ENCODE measurements at regions not wholly inside any gene's neighbourhood (a gene's known extent, or its start where the extent isn't known, plus 50 kb on each side); places are given as distances from the start of the nearest gene placed in this dataset.

- TF ChIP-seq POLR2AphosphoS5 (IDR thresholded peaks at IDR 0.05; ENCODE audit: low read depth, low read length) (no peak), TAF1 (IDR thresholded peaks at IDR 0.05; ENCODE audit: borderline replicate concordance, insufficient read depth, low read length) (no peak), SIN3A (IDR thresholded peaks at IDR 0.05; ENCODE audit: borderline replicate concordance, insufficient read depth, low read length) (no peak), FOXP2 (optimal IDR thresholded peaks at IDR 0.05; ENCODE audit: borderline replicate concordance, extremely low read depth, extremely low read length, insufficient read depth) (no peak), REST (IDR thresholded peaks at IDR 0.05; ENCODE audit: insufficient read depth in 1 of 2, low read depth in 2 of 2, low read length in 2 of 2) (no peak)
These were observed 170.5 kb upstream of the RBM19 start for GRCh38 chr12:114136631-114137030.

GRCh38 chr12:114134922-114135321, 168.8 kb upstream of the RBM19 start:
- no peak for TF ChIP-seq FOXP2 (optimal IDR thresholded peaks at IDR 0.05; ENCODE audit: borderline replicate concordance, extremely low read depth, extremely low read length, insufficient read depth)
- TF ChIP-seq SIN3A (IDR thresholded peaks at IDR 0.05; ENCODE audit: borderline replicate concordance, insufficient read depth, low read length) = no peak
- no peak for TF ChIP-seq POLR2AphosphoS5 (IDR thresholded peaks at IDR 0.05; ENCODE audit: low read depth, low read length)
- no peak for TF ChIP-seq TAF1 (IDR thresholded peaks at IDR 0.05; ENCODE audit: borderline replicate concordance, insufficient read depth, low read length)
- no peak for TF ChIP-seq REST (IDR thresholded peaks at IDR 0.05; ENCODE audit: insufficient read depth in 1 of 2, low read depth in 2 of 2, low read length in 2 of 2)

GRCh38 chr12:114131824-114132223, 165.7 kb upstream of the RBM19 start:
- TF ChIP-seq FOXP2 (optimal IDR thresholded peaks at IDR 0.05; ENCODE audit: borderline replicate concordance, extremely low read depth, extremely low read length, insufficient read depth) (no peak), POLR2AphosphoS5 (IDR thresholded peaks at IDR 0.05; ENCODE audit: low read depth, low read length) (no peak), SIN3A (IDR thresholded peaks at IDR 0.05; ENCODE audit: borderline replicate concordance, insufficient read depth, low read length) (no peak), TAF1 (IDR thresholded peaks at IDR 0.05; ENCODE audit: borderline replicate concordance, insufficient read depth, low read length) (no peak), REST (IDR thresholded peaks at IDR 0.05; ENCODE audit: insufficient read depth in 1 of 2, low read depth in 2 of 2, low read length in 2 of 2) (no peak)

GRCh38 chr12:114123108-114123507, 157.0 kb upstream of the RBM19 start:
- TF ChIP-seq REST (IDR thresholded peaks at IDR 0.05; ENCODE audit: insufficient read depth in 1 of 2, low read depth in 2 of 2, low read length in 2 of 2) = no peak
- no peak for TF ChIP-seq TAF1 (IDR thresholded peaks at IDR 0.05; ENCODE audit: borderline replicate concordance, insufficient read depth, low read length)
- TF ChIP-seq FOXP2 (optimal IDR thresholded peaks at IDR 0.05; ENCODE audit: borderline replicate concordance, extremely low read depth, extremely low read length, insufficient read depth) = no peak
- TF ChIP-seq SIN3A (IDR thresholded peaks at IDR 0.05; ENCODE audit: borderline replicate concordance, insufficient read depth, low read length) = no peak
- TF ChIP-seq POLR2AphosphoS5 (IDR thresholded peaks at IDR 0.05; ENCODE audit: low read depth, low read length) = no peak

- TF ChIP-seq SIN3A (IDR thresholded peaks at IDR 0.05; ENCODE audit: borderline replicate concordance, insufficient read depth, low read length) = no peak
- TF ChIP-seq TAF1 (IDR thresholded peaks at IDR 0.05; ENCODE audit: borderline replicate concordance, insufficient read depth, low read length) = no peak
- no peak for TF ChIP-seq POLR2AphosphoS5 (IDR thresholded peaks at IDR 0.05; ENCODE audit: low read depth, low read length)
- TF ChIP-seq FOXP2 (optimal IDR thresholded peaks at IDR 0.05; ENCODE audit: borderline replicate concordance, extremely low read depth, extremely low read length, insufficient read depth) = no peak
- no peak for TF ChIP-seq REST (IDR thresholded peaks at IDR 0.05; ENCODE audit: insufficient read depth in 1 of 2, low read depth in 2 of 2, low read length in 2 of 2)
These were observed 155.9 kb upstream of the RBM19 start for GRCh38 chr12:114122016-114122415.
